Caki2 (cell line): ENCODE measurements at regions not wholly inside any gene's neighbourhood (a gene's known extent, or its start where the extent isn't known, plus 50 kb on each side); places are given as distances from the start of the nearest gene placed in this dataset.
"Not testable (repeated sequence)": the region's sequence is repeated elsewhere in the genome, so short reads cannot be mapped to it uniquely, and the experiment has no call there.

Experiments used
- DNase-seq: peaks from one replicate; pipeline ENCODE4 v3.0.0-alpha.2; 2015; ENCODE audit warnings: low read depth
- in situ Hi-C: cut with HindIII; loops from 2 replicates; pipeline ENCODE4 v1.10.0; 2016; ENCODE audit warnings: low sequenced_read_pairs, low pct_unique_long_range_greater_than_20kb, mixed read lengths

GRCh38 chr11:23652336-23652735, 792.1 kb upstream of the CCDC179 start:
- in situ Hi-C loops, DNase-seq: not testable (repeated sequence)

DNA sequence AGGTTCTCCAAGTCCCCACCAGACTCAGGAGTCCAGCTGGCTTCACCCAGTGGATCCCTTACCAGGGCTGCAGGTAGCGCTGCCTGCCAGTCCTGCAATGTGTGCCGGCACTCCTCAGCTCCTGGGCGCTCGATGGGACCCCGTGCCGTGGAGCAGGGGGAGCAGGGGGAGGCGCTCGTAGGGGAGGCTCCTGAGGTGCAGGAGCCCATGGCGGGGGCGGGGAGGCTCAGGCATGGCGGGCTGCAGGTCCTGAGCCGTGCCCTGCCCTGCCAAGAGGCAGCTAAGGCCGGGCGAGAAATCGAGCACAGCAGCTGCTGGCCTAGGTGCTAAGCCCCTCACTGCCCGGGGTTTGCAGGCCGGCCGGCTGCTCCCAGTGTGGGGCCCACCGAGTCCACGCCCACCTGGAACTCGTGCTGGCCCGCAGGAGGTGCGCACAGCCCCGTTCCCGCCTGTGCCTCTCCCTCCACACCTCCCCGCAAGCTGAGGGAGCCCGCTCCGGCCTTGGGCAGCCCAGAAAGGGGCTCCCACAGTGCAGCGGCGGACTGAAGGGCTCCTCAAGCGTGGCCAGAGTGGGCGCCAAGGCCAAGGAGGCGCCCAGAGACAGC, 792.9 kb upstream of the CCDC179 start:
- DNase-seq, result no peak
- in situ Hi-C loops, result no loop called here

DNA sequence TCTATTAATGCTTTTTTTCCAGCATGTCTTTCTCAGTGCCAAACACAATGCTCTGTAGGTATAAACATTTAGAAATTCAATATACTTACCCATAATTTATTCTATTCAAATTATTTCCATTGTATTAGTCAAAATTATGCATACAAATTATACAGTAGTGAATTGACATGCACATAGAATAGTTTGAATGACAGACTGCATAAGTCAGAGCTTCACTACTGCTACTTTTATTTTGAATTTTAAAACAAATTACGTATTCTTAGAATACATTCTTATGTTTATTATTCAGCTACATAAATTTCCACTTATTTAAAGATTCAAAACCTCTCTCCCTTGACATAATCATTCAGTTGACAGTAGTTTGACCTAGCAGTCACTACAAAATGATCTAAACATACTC, 808.0 kb upstream of the CCDC179 start:
- DNase-seq, result no peak
- in situ Hi-C loops, result no loop called here

DNA sequence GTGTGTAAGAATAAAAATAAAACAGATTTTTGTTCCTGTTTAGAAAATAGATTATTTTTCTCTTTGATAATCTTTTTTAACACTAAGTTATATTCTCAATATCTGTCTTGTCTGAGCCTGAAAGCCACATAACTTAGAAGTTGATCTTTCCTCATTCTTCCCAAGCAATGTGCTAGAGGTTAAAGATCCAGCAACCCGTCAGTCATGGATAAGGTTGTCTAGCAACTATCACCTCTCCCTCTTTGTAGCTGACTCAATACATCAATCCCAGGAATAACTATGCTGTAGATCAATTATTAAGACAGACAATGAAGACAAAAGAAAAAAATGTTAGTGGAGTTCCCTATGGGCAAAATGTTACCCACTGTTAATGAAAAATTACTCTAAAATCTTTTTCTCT, 813.1 kb upstream of the CCDC179 start:
- in situ Hi-C loops, result no loop called here
- no peak for DNase-seq

DNA sequence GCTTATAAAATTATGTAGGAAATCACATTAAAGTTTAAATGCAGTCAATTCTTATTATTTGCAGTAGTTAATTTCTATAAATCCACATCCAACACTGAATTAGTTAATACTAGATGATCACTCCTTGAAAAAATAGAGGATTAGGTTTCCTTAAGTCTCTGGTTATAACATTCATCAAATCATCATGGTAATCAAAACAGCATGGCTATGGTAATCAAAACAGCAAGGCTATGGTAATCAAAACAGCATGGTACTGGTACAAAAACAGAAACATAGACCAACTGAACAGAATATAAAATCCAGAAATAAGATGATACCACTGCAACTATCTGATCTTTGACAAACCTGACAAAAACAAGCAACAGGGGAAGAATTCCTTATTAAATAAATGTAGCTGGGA, 814.6 kb upstream of the CCDC179 start:
- no peak for DNase-seq
- in situ Hi-C loops, result no loop called here

DNA sequence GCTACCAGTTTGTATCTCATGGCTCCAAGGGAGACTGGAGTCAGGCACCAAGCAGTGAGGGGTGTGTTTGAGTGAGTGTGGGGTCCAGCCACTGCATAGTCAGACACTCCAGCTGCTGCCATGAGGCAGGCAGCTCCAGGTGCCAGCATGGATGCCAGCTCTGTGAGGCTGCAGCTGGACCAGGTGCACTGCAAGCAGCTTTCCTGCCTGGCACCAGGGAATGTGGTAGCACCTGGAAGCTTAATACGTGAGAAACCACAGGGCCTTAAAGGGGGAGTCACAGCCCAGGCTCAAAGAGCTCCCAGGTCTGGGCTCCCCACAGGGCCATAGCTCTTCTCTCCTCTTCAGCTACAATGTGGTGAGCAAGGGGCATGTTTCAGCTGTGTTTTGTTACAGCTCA, 817.8 kb upstream of the LUZP2 start:
- DNase-seq, result no peak
- in situ Hi-C loops, result no loop called here

DNA sequence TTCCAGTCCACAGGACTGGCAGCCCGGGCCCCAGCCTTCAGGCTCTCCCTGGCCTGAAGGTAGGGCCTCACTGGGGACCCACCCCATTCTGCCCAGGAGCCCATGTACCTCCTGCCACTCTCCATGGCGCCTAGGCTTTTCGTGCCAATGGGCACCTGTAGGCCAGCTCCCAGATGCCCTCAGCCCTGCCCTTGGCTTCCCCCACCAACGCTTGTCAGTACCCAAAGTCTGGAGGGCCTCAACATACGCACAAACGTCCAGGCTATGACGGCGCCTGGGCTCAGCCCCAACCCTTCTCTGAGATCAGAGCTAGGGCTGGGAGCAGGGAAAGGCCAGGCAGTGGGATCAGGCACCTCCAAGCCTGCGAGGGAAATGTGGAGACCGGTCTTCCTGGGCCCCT, 816.9 kb upstream of the LUZP2 start:
- in situ Hi-C loops, result no loop called here
- DNase-seq, result no peak

DNA sequence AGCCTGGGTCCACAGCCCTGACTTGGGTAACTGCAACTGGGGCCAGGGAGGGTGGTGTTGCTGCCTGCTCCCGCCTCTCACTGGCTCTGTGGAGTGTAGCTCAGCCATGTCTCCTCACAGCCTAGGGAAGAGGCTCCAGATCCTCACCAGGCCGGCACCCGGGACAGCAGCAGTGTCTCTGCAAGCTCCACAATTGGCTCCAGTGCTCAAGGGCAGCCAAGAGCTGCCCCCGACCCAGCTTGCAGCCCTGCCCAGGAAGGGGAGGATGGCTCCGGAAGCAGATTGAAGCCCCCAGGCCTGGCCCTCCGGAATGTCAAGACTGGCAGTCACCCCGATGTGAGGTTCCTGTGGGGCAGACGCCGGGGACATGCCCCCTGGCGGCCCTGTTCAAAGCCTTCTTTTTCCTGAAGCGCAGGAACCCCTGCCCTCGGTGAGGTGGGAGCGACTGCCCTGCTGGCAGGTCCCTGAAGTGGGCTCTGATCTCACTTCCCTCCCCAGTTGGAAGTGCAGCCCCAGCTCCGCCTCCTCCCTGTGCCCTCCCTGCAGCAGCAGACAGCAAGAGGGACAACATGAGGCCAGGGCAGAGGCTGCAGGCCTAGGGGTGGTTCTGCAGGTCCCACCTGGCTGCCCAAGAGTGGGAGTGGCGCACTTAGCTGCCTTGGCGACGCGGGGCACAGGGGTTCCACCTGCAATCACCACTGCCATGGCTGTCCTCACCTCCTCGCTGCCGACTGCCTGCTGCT, 816.2 kb upstream of the LUZP2 start:
- in situ Hi-C loops, result no loop called here
- DNase-seq, result no peak

DNA sequence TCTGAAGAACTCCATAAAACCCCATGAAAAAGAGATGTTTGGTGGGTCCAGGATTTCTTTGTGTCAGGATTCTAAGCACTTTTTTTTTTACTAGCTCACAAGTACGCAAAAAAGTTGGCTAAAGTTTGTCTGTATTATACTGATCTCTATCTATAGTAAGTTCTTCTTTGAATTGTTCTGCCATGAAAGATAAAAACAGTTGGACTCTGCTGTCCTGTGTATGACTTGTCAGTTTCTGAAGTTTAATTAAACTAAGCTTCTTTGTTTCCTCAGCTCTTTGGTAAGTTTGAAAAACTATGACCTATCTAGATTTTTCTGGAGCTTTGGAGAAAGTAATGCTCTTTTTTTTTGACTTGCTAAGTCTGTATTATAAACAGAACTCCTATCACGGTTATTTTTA, 812.2 kb upstream of the LUZP2 start:
- in situ Hi-C loops, result no loop called here

GRCh38 chr11:23687991-23688390, 808.9 kb upstream of the LUZP2 start:
- no peak for DNase-seq
- in situ Hi-C loops, result no loop called here

More for the DNA sequence above, 812.2 kb upstream of the LUZP2 start:
- no peak for DNase-seq

GRCh38 chr11:23688411-23688810, 808.4 kb upstream of the LUZP2 start:
- in situ Hi-C loops, result no loop called here
- DNase-seq, result no peak

GRCh38 chr11:23688835-23689234, 808.0 kb upstream of the LUZP2 start:
- in situ Hi-C loops, result no loop called here
- DNase-seq, result no peak

- DNase-seq, result no peak
- in situ Hi-C loops, result no loop called here
Measured at GRCh38 chr11:23696688-23697415, 800.0 kb upstream of the LUZP2 start.

GRCh38 chr11:23704183-23704582, 792.7 kb upstream of the LUZP2 start:
- in situ Hi-C loops, result no loop called here
- no peak for DNase-seq

DNA sequence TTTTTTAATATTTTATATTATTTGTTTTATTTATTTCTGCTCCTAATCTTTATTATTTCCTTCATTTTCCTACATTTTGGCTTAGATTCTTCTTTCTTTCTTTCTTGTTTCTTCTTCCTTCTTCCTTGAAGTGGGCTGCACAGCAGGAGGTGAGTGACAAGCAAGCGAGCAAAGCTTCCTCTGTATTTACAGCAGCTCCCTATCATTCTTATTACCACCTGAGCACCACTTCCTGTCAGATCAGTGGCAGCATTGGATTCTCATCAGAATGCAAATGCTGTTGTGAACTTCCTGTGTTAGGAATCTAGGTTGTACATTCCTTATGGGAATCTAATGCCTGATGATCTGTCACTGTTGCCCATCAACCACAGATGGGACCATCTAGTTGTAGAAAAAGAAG, 784.9 kb upstream of the LUZP2 start:
- DNase-seq, result no peak
- in situ Hi-C loops, result no loop called here

DNA sequence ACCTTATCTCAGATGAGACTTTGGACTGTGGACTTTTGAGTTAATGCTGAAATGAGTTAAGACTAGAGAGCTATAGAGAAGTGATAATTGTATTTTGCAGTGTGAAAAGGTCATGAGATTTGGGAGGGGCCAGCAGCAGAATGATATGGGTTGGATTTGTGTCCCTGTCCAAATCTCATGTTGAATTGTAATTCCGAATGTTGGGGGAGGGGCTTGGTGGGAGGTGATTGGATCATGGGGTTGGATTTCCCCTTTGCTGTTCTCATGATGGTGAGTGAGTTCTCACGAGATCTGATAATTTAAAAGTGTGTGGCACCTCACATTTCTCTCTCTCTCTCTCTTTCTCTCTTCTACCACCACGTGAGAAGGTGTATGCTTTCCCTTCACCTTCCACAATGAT, 777.8 kb upstream of the LUZP2 start:
- no peak for DNase-seq
- in situ Hi-C loops, result no loop called here

DNA sequence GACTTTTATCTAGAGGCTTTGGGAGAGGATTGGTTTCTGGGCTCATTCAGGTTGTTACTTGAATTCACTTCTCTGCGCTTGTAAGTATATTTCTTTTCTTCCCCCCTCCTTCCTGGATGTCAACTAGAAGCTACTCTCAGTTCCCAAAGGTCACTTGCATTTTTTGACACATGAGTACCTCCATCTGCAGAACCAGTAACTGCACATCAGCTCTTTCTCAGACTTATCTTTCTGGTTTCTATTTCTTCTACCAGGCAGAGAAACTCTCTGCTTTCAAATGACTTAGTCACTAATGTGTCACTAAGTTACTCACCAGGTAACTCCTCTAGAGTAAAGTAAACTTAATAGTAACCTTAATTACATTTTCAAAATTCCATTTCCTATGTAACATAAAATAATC, 773.0 kb upstream of the LUZP2 start:
- DNase-seq, result no peak
- in situ Hi-C loops, result no loop called here

DNA sequence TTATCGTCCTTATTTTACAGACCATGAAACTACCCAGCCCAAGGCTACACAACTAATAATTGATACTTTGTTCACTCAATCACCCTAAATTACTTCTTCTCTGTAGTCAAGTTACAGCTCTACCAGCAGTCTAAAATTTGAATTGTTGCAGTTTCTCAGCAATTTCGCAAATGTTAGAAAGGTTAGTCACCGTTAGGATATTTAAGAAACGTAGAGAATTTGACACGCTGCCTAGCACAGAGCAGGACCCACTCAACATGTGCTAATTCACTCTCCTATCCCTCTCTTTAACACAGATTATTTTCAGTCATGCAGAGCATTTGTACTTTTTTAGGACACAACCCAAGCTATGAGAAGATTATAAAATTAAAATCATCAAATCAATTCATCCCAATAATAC, 771.1 kb upstream of the LUZP2 start:
- in situ Hi-C loops, result no loop called here
- no peak for DNase-seq

GRCh38 chr11:23727387-23727786, 769.5 kb upstream of the LUZP2 start:
- no peak for DNase-seq
- in situ Hi-C loops, result no loop called here

GRCh38 chr11:23727794-23728193, 769.1 kb upstream of the LUZP2 start:
- DNase-seq, result no peak
- in situ Hi-C loops, result no loop called here
